ENCODE measurements at regions not wholly inside any gene's neighbourhood (a gene's known extent, or its start where the extent isn't known, plus 50 kb on each side); places are given as distances from the start of the nearest gene placed in this dataset.

- no peak overlapping the region for H3K4me2 ChIP-seq (ENCODE audit: low read length)
- no peak overlapping the region for H3K27ac ChIP-seq
- TF ChIP-seq CTCF (IDR thresholded peaks at IDR 0.05): no peak
- H3K27me3 ChIP-seq (ENCODE audit: control insufficient read depth, insufficient read depth, low read length): no peaks in the 10 kb centered on the region
- no peak overlapping the region for H2AFZ ChIP-seq
- no peaks in the 10 kb centered on the region for H3K36me3 ChIP-seq (ENCODE audit: control insufficient read depth, insufficient read depth, low read length)
- no peaks in the 10 kb centered on the region for H3K4me1 ChIP-seq
- no peaks in the 10 kb centered on the region for H3K79me2 ChIP-seq
- H3K4me3 ChIP-seq (ENCODE audit: low read depth, low read length): no peak overlapping the region
- H3K9me3 ChIP-seq (ENCODE audit: control insufficient read depth, low read length): no peaks in the 10 kb centered on the region
- H3K9ac ChIP-seq: no peak overlapping the region
Observed at GRCh38 chr13:111632906-111633305, 312.5 kb downstream of the TEX29 start.

GRCh38 chr13:111633401-111633800 lies 313.0 kb downstream of the TEX29 start:
- Histone ChIP-seq H3K79me2 (no peaks in the 10 kb centered on the region), H3K4me1 (no peaks in the 10 kb centered on the region), H3K27ac (no peak overlapping the region), H3K36me3 (ENCODE audit: control insufficient read depth, insufficient read depth, low read length) (no peaks in the 10 kb centered on the region), H3K9ac (no peak overlapping the region), H3K4me3 (ENCODE audit: low read depth, low read length) (no peak overlapping the region), H3K9me3 (ENCODE audit: control insufficient read depth, low read length) (no peaks in the 10 kb centered on the region), H2AFZ (no peak overlapping the region), H3K4me2 (ENCODE audit: low read length) (no peak overlapping the region), H3K27me3 (ENCODE audit: control insufficient read depth, insufficient read depth, low read length) (no peaks in the 10 kb centered on the region)
- TF ChIP-seq CTCF (IDR thresholded peaks at IDR 0.05): no peak

GRCh38 chr13:111634410-111634809 lies 314.0 kb downstream of the TEX29 start:
- no peaks in the 10 kb centered on the region for H3K36me3 ChIP-seq (ENCODE audit: control insufficient read depth, insufficient read depth, low read length)
- H3K9me3 ChIP-seq (ENCODE audit: control insufficient read depth, low read length): no peaks in the 10 kb centered on the region
- H3K4me2 ChIP-seq (ENCODE audit: low read length): no peak overlapping the region
- no peaks in the 10 kb centered on the region for H3K27me3 ChIP-seq (ENCODE audit: control insufficient read depth, insufficient read depth, low read length)
- H3K27ac ChIP-seq: no peak overlapping the region
- H3K79me2 ChIP-seq: no peaks in the 10 kb centered on the region
- no peak overlapping the region for H3K4me3 ChIP-seq (ENCODE audit: low read depth, low read length)
- H2AFZ ChIP-seq: no peak overlapping the region
- TF ChIP-seq CTCF (IDR thresholded peaks at IDR 0.05): no peak
- H3K4me1 ChIP-seq: no peaks in the 10 kb centered on the region
- no peak overlapping the region for H3K9ac ChIP-seq

GRCh38 chr13:111636271-111636670 lies 315.8 kb downstream of the TEX29 start:
- TF ChIP-seq CTCF (IDR thresholded peaks at IDR 0.05): no peak
- Histone ChIP-seq H3K4me3 (ENCODE audit: low read depth, low read length) (no peak overlapping the region), H3K27ac (no peak overlapping the region), H3K4me2 (ENCODE audit: low read length) (no peak overlapping the region), H3K9me3 (ENCODE audit: control insufficient read depth, low read length) (no peaks in the 10 kb centered on the region), H3K9ac (no peak overlapping the region), H2AFZ (no peak overlapping the region), H3K4me1 (no peaks in the 10 kb centered on the region), H3K79me2 (no peaks in the 10 kb centered on the region), H3K27me3 (ENCODE audit: control insufficient read depth, insufficient read depth, low read length) (no peaks in the 10 kb centered on the region), H3K36me3 (ENCODE audit: control insufficient read depth, insufficient read depth, low read length) (no peaks in the 10 kb centered on the region)

GRCh38 chr13:111636804-111637203 lies 316.4 kb downstream of the TEX29 start:
- no peaks in the 10 kb centered on the region for H3K27me3 ChIP-seq (ENCODE audit: control insufficient read depth, insufficient read depth, low read length)
- H3K4me1 ChIP-seq: no peaks in the 10 kb centered on the region
- no peak overlapping the region for H3K4me2 ChIP-seq (ENCODE audit: low read length)
- H3K4me3 ChIP-seq (ENCODE audit: low read depth, low read length): no peak overlapping the region
- TF ChIP-seq CTCF (IDR thresholded peaks at IDR 0.05): no peak
- no peak overlapping the region for H3K27ac ChIP-seq
- H3K9ac ChIP-seq: no peak overlapping the region
- no peak overlapping the region for H2AFZ ChIP-seq
- H3K79me2 ChIP-seq: no peaks in the 10 kb centered on the region
- H3K36me3 ChIP-seq (ENCODE audit: control insufficient read depth, insufficient read depth, low read length): no peaks in the 10 kb centered on the region
- H3K9me3 ChIP-seq (ENCODE audit: control insufficient read depth, low read length): no peaks in the 10 kb centered on the region
